HepG2 (cell line): ENCODE measurements at regions not wholly inside any gene's neighbourhood (a gene's known extent, or its start where the extent isn't known, plus 50 kb on each side); places are given as distances from the start of the nearest gene placed in this dataset.

Experiments used
- ATAC-seq: fragments of 200-7000 bp; cut with Tn5 transposase; 3 replicates; pipeline ENCODE4 v1.9.1; 2020; ENCODE audit warnings: mild to moderate bottlenecking, moderate library complexity
- BruUV-seq: library from RNA; stranded (reverse); fragments of 400-500 nt; replicated peaks from 2 replicates; lab custom pipeline; 2021; lab: Mats Ljungman, UMichigan
- CTCF ChIA-PET: fragments of 300-600 bp; formaldehyde crosslinking; extraction: SDS; loops from one replicate; lab custom pipeline; 2021; ENCODE audit warnings: low total read pairs, inconsistent platforms, low intra/inter-chr PET ratio; lab: Yijun Ruan, JAX
- POLR2A ChIA-PET: fragments of 350-600 bp; sonication (Branson Sonifier 250); formaldehyde crosslinking; loops from one replicate; lab custom pipeline; 2020; ENCODE audit warnings: antibody characterized with exemption, inconsistent platforms; lab: Yijun Ruan, JAX
- DNase-seq: peaks from one replicate; pipeline ENCODE4 v3.0.0-alpha.2; 2015; ENCODE audit warnings: low spot score
- FAIRE-seq: peaks from 3 replicates; lab custom pipeline; 2011; peaks lifted over from hg19 to GRCh38; lab: Jason Lieb, UNC
- H2AFZ ChIP-seq: one replicate; pipeline ENCODE4 v1.6.1; 2011; ENCODE audit warnings: low read length, inconsistent platforms
- H3K27ac ChIP-seq: fragments of 300-600 bp; 3 replicates; pipeline ENCODE4 v1.8.0; 2011; ENCODE audit warnings: mixed run types, mild to moderate bottlenecking, mixed read lengths, low read length, inconsistent platforms; ENCODE audit not compliant: insufficient read depth; ENCODE audit errors: extremely low read length
- H3K27me3 ChIP-seq, 2 experiments: fragments of 200-600 bp in 1 of 2; 2 replicates in 1 of 2; 3 replicates in 1 of 2; pipeline versions ENCODE4 v1.6.0 to v1.8.0; 2011; ENCODE audit warnings: low read length in 2 of 2, mild to moderate bottlenecking in 2 of 2, moderate library complexity in 2 of 2, inconsistent platforms in 1 of 2; ENCODE audit not compliant: insufficient read depth in 2 of 2, control insufficient read depth in 1 of 2
- H3K36me3 ChIP-seq, 2 experiments: fragments of 200-600 bp in 1 of 2; replicated peaks in 1 of 2; 2 replicates in 1 of 2; 3 replicates in 1 of 2; pipeline versions ENCODE4 v1.5.1 to v1.8.0; 2011; ENCODE audit warnings: low read length in 2 of 2, inconsistent platforms in 1 of 2; ENCODE audit not compliant: insufficient read depth in 2 of 2, control insufficient read depth in 1 of 2
- H3K4me1 ChIP-seq: 2 replicates; pipeline ENCODE4 v1.5.1; 2012; ENCODE audit warnings: low read length, inconsistent platforms; ENCODE audit not compliant: insufficient read depth
- H3K4me2 ChIP-seq: 2 replicates; pipeline ENCODE4 v1.6.0; 2011; ENCODE audit warnings: low read depth, low read length, inconsistent platforms
- H3K4me3 ChIP-seq, 3 experiments: fragments of 200-600 bp in 1 of 3; sonication (generic), shearing (Covaris generic) in 1 of 3; replicated peaks in 1 of 3; 2 replicates each; pipeline ENCODE4 v1.5.1; 2011 to 2016; ENCODE audit warnings: low read length in 3 of 3, inconsistent platforms in 2 of 3, low read depth in 2 of 3, mild to moderate bottlenecking in 2 of 3, control low read depth in 1 of 3, mixed read lengths in 1 of 3; ENCODE audit not compliant: insufficient read depth in 1 of 3
- H3K79me2 ChIP-seq: one replicate; pipeline ENCODE4 v1.6.1; 2011; ENCODE audit warnings: low read length, inconsistent platforms; ENCODE audit not compliant: insufficient read depth
- H3K9ac ChIP-seq: 2 replicates; pipeline ENCODE4 v1.6.0; 2011; ENCODE audit warnings: mild to moderate bottlenecking, low read depth, low read length, inconsistent platforms; ENCODE audit not compliant: insufficient read depth
- H3K9me3 ChIP-seq: 2 replicates; pipeline ENCODE4 v1.5.1; 2012; ENCODE audit warnings: mild to moderate bottlenecking, low read length
- H4K20me1 ChIP-seq: 2 replicates; pipeline ENCODE4 v1.6.0; 2011; ENCODE audit warnings: inconsistent platforms, mild to moderate bottlenecking, low read length, moderate library complexity; ENCODE audit not compliant: insufficient read depth
- AHDC1 ChIP-seq: sonication (generic); formaldehyde crosslinking; IDR thresholded peaks from 2 replicates; pipeline ENCODE4 v1.5.1; 2020; ENCODE audit warnings: mild to moderate bottlenecking, missing genetic modification reagents, borderline replicate concordance
- CENPT ChIP-seq: sonication (generic); formaldehyde crosslinking; IDR thresholded peaks from 2 replicates; pipeline ENCODE4 v1.8.0; 2022; ENCODE audit warnings: low read depth, mild to moderate bottlenecking, moderate library complexity, missing genetic modification reagents
- CSRNP1 ChIP-seq: sonication (generic); formaldehyde crosslinking; IDR thresholded peaks from 2 replicates; pipeline ENCODE4 v1.8.1; 2023; ENCODE audit warnings: mild to moderate bottlenecking, missing genetic modification reagents
- ELF3 ChIP-seq: IDR thresholded peaks from 2 replicates; pipeline ENCODE4 v1.6.1; 2016; ENCODE audit warnings: missing genetic modification reagents, missing compliant biosample characterization
- ELK4 ChIP-seq: sonication (generic); formaldehyde crosslinking; IDR thresholded peaks from 2 replicates; pipeline ENCODE4 v1.9.0; 2021; ENCODE audit warnings: missing genetic modification reagents, borderline replicate concordance
- FLYWCH1 ChIP-seq: sonication (generic); formaldehyde crosslinking; IDR thresholded peaks from 2 replicates; pipeline ENCODE4 v1.8.1; 2023; ENCODE audit warnings: mild to moderate bottlenecking, missing genetic modification reagents
- HDAC6 ChIP-seq: fragments of 200-600 bp; sonication (generic); IDR thresholded peaks from 2 replicates; pipeline ENCODE4 v1.7.0; 2017; ENCODE audit warnings: mild to moderate bottlenecking, antibody characterized with exemption, low read length, low read depth
- ISX ChIP-seq: sonication (generic); formaldehyde crosslinking; conservative IDR thresholded peaks from 2 replicates; pipeline ENCODE4 v1.5.0; 2020; ENCODE audit warnings: missing genetic modification reagents
- JARID2 ChIP-seq: sonication (generic); formaldehyde crosslinking; IDR thresholded peaks from 2 replicates; pipeline ENCODE4 v1.8.1; 2023; ENCODE audit warnings: missing genetic modification reagents, inconsistent platforms; ENCODE audit not compliant: insufficient replicate concordance
- KLF13 ChIP-seq: sonication (generic); formaldehyde crosslinking; IDR thresholded peaks from 2 replicates; pipeline ENCODE4 v1.4.0; 2020; ENCODE audit warnings: mild to moderate bottlenecking, missing genetic modification reagents
- MTF1 ChIP-seq: sonication (generic); formaldehyde crosslinking; IDR thresholded peaks from 2 replicates; pipeline ENCODE4 v1.5.0; 2020; ENCODE audit warnings: missing genetic modification reagents
- PLRG1 ChIP-seq: fragments of 450-650 bp; conservative IDR thresholded peaks from 2 replicates; pipeline ENCODE4 v1.6.1; 2016
- SMYD3 ChIP-seq: sonication (generic); formaldehyde crosslinking; IDR thresholded peaks from 2 replicates; pipeline ENCODE4 v1.8.1; 2023; ENCODE audit warnings: mild to moderate bottlenecking, missing genetic modification reagents
- TBP ChIP-seq: sonication (generic); formaldehyde crosslinking; IDR thresholded peaks from 2 replicates; pipeline ENCODE4 v1.5.0; 2020; ENCODE audit warnings: missing genetic modification reagents
- ZBTB21 ChIP-seq: sonication (generic); formaldehyde crosslinking; IDR thresholded peaks from 2 replicates; pipeline ENCODE4 v1.4.0; 2020; ENCODE audit warnings: missing genetic modification reagents
- ZNF232 ChIP-seq: sonication (generic); formaldehyde crosslinking; IDR thresholded peaks from 2 replicates; pipeline ENCODE4 v1.4.0; 2020; ENCODE audit warnings: missing genetic modification reagents, borderline replicate concordance
- ZNF276 ChIP-seq: sonication (generic); formaldehyde crosslinking; IDR thresholded peaks from 2 replicates; pipeline ENCODE4 v1.4.0; 2020; ENCODE audit warnings: mild to moderate bottlenecking, low read depth, missing genetic modification reagents
- WGBS: methylation state at CpG from one replicate; pipeline ENCODE4 v1.1.6; 2017; ENCODE audit warnings: low lambda C conversion rate; 5-methylcytosine and 5-hydroxymethylcytosine counted together
- in situ Hi-C: cut with HindIII; loops from 2 replicates; pipeline ENCODE4 v1.10.0; 2017; ENCODE audit warnings: low pct_unique_long_range_greater_than_20kb; ENCODE audit not compliant: extremely low pct_ligation_motif_present
- intact Hi-C: fragments of 100-400 bp; cut with micrococcal nuclease; formaldehyde crosslinking; loops from one replicate; pipeline ENCODE4 v1.10.0; 2022; ENCODE audit not compliant: unreplicated experiment

GRCh38 chr2:107334306-107334705 lies 448.3 kb upstream of the ST6GAL2 start:
- H3K4me2 ChIP-seq, result no peak overlapping the region
- H4K20me1 ChIP-seq, result no peaks in the 10 kb centered on the region
- no peak for DNase-seq
- H3K36me3 ChIP-seq, result no peaks in the 10 kb centered on the region
- TF ChIP-seq ZNF276 (CRISPR knock-in tag) (no peak), HDAC6 (no peak), AHDC1 (CRISPR knock-in tag) (no peak), FLYWCH1 (CRISPR knock-in tag) (no peak), SMYD3 (no peak), MTF1 (CRISPR knock-in tag) (no peak), PLRG1 (no peak), ZNF232 (CRISPR knock-in tag) (no peak), ELK4 (CRISPR knock-in tag) (no peak), ELF3 (CRISPR knock-in tag) (no peak), JARID2 (CRISPR knock-in tag) (no peak), KLF13 (CRISPR knock-in tag) (no peak), ISX (CRISPR knock-in tag) (no peak), TBP (CRISPR knock-in tag) (no peak), CSRNP1 (CRISPR knock-in tag) (no peak), CENPT (no peak), ZBTB21 (no peak)
- BruUV-seq, result no TSS peak
- no peaks in the 10 kb centered on the region for H3K27me3 ChIP-seq
- in situ Hi-C loops (no loop called here), intact Hi-C loops (no loop called here)
- H2AFZ ChIP-seq, result no peak overlapping the region
- POLR2A ChIA-PET, result no interaction called here
- ATAC-seq, result no peak
- H3K9ac ChIP-seq, result no peak overlapping the region
- FAIRE-seq, result no peak
- H3K4me1 ChIP-seq, result no peaks in the 10 kb centered on the region
- H3K4me3 ChIP-seq, result no peak overlapping the region
- WGBS, result 2% methylated on average over 2 of the region's 2 CpGs
- peaks cover 26% of the 10 kb centered on the region for H3K9me3 ChIP-seq
- no peaks in the 10 kb centered on the region for H3K79me2 ChIP-seq
- CTCF ChIA-PET, result no interaction called here
- no peak overlapping the region for H3K27ac ChIP-seq
